ENCODE measurements at regions not wholly inside any gene's neighbourhood (a gene's known extent, or its start where the extent isn't known, plus 50 kb on each side); places are given as distances from the start of the nearest gene placed in this dataset.

GRCh38 chr3:105051972-105052371, 314.7 kb upstream of the ALCAM start:
- H3K36me3 Mint-ChIP-seq, result no peaks in the 10 kb centered on the region
- no peaks in the 10 kb centered on the region for H3K4me1 Mint-ChIP-seq
- H3K27me3 Mint-ChIP-seq, result no peaks in the 10 kb centered on the region
- CTCF ChIA-PET, result no interaction called here
- no peaks in the 10 kb centered on the region for H3K9me3 Mint-ChIP-seq
- no peak overlapping the region for H3K4me3 Mint-ChIP-seq
- H3K27ac Mint-ChIP-seq, result no peak overlapping the region
- no peak for DNase-seq

- no peak overlapping the region for H3K27ac Mint-ChIP-seq
- DNase-seq, result no peak
- H3K36me3 Mint-ChIP-seq, result no peaks in the 10 kb centered on the region
- CTCF ChIA-PET, result no interaction called here
- H3K4me1 Mint-ChIP-seq, result no peaks in the 10 kb centered on the region
- no peaks in the 10 kb centered on the region for H3K27me3 Mint-ChIP-seq
- H3K4me3 Mint-ChIP-seq, result no peak overlapping the region
- no peaks in the 10 kb centered on the region for H3K9me3 Mint-ChIP-seq
Measured at GRCh38 chr3:105062853-105063252, 303.9 kb upstream of the ALCAM start.

DNA sequence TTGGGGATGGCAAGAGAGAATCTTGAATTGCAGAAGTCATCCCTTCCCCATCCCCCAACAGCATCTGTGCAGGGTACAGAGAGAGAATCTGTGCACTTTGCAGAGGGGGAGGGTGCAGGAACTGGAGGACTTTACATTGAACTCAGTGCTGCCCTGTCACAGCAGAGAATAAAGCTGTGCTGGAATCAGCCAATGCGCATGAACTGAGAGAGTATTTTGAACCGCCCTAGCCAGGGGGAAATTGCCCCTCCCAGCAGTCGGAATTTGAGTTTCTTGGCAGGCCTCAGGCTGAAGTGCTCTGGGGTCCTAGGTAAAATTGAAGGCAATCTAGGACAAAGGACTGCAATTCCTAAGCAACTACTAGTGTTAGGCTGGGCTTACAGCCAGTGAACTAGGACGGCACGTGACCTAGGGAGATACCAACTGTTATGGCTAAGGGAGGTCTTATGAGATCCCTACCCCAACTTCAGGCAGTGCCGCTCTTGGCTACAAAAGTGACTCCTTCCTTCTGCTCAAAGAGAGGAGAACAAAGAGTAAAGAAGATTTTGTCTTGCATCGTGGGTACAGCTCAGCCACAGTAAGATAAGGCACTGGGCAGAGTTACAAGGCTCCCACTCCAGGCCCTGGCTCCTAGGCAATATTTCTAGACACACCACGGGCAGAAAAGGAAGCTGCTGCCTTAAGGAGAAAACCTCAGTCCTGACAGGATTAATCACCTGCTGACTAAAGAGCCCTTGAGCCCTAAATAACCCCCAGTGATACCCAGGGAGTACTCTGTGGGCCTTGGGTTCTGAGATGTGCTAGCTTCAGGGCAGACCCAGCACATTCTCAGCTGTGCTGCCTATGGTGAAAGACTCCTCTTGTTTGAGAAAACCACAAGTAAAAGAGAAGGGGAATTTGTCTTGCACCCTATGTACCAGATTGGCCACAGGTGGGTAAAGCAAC, 300.5 kb upstream of the ALCAM start:
- Mint-ChIP-seq H3K36me3 (no peaks in the 10 kb centered on the region), H3K4me3 (no peak overlapping the region), H3K9me3 (no peaks in the 10 kb centered on the region), H3K27me3 (no peaks in the 10 kb centered on the region), H3K4me1 (no peaks in the 10 kb centered on the region), H3K27ac (no peak overlapping the region)
- DNase-seq, result no peak
- CTCF ChIA-PET, result no interaction called here

DNA sequence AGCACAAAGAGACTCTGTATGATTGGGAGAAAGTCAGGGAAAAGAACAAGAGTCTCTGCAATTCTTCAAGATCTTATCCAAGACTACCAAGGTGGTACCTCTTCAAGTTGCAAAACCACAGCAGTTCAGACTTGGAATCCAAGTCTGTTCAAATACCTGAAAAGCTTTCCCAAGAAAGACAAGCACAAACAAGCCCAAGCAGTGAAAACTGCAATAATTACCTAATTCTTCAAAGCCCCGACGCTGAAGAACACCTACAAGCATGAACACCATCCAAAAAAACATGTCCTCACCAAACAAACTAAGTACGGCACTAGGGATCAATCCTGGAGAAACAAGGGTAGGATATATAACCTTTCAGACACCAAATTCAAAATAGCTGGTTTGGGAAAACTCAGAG, 299.3 kb upstream of the ALCAM start:
- CTCF ChIA-PET, result no interaction called here
- no peak overlapping the region for H3K4me3 Mint-ChIP-seq
- no peak overlapping the region for H3K27ac Mint-ChIP-seq
- no peak for DNase-seq
- H3K9me3 Mint-ChIP-seq, result no peaks in the 10 kb centered on the region
- no peaks in the 10 kb centered on the region for H3K4me1 Mint-ChIP-seq
- no peaks in the 10 kb centered on the region for H3K27me3 Mint-ChIP-seq
- no peaks in the 10 kb centered on the region for H3K36me3 Mint-ChIP-seq

GRCh38 chr3:105077060-105077822, 289.5 kb upstream of the ALCAM start:
- no peak for DNase-seq
- H3K4me1 Mint-ChIP-seq, result no peaks in the 10 kb centered on the region
- no peak overlapping the region for H3K4me3 Mint-ChIP-seq
- CTCF ChIA-PET, result no interaction called here
- no peak overlapping the region for H3K27ac Mint-ChIP-seq
- no peaks in the 10 kb centered on the region for H3K36me3 Mint-ChIP-seq
- H3K9me3 Mint-ChIP-seq, result no peaks in the 10 kb centered on the region
- H3K27me3 Mint-ChIP-seq, result no peaks in the 10 kb centered on the region

GRCh38 chr3:105083945-105084344, 282.8 kb upstream of the ALCAM start:
- DNase-seq, result no peak
- Mint-ChIP-seq H3K27ac (no peak overlapping the region), H3K4me3 (no peak overlapping the region), H3K36me3 (no peaks in the 10 kb centered on the region), H3K27me3 (no peaks in the 10 kb centered on the region), H3K9me3 (no peaks in the 10 kb centered on the region), H3K4me1 (no peaks in the 10 kb centered on the region)
- CTCF ChIA-PET, result no interaction called here

DNA sequence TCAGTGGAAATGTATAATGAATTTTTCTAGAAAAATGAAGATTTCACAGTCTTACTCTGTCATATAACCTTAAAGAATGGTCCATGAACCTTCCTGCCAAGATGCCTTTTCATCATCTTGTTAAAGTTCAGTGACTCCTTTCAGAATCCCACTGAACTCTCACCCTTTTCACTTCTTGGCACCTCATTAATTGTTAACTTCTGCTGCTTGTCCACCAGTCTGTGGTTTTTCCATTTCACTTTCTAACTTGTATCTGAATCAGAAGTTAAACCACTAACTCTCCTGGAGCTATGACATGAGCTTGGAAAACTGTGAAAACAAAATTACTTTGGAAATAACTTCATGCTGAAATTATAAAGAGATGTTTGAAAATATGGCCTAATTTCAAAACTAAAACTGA, 281.2 kb upstream of the ALCAM start:
- no peaks in the 10 kb centered on the region for H3K27me3 Mint-ChIP-seq
- H3K4me3 Mint-ChIP-seq, result no peak overlapping the region
- no peak overlapping the region for H3K27ac Mint-ChIP-seq
- H3K4me1 Mint-ChIP-seq, result no peaks in the 10 kb centered on the region
- H3K9me3 Mint-ChIP-seq, result no peaks in the 10 kb centered on the region
- DNase-seq, result no peak
- CTCF ChIA-PET, result no interaction called here
- no peaks in the 10 kb centered on the region for H3K36me3 Mint-ChIP-seq

DNA sequence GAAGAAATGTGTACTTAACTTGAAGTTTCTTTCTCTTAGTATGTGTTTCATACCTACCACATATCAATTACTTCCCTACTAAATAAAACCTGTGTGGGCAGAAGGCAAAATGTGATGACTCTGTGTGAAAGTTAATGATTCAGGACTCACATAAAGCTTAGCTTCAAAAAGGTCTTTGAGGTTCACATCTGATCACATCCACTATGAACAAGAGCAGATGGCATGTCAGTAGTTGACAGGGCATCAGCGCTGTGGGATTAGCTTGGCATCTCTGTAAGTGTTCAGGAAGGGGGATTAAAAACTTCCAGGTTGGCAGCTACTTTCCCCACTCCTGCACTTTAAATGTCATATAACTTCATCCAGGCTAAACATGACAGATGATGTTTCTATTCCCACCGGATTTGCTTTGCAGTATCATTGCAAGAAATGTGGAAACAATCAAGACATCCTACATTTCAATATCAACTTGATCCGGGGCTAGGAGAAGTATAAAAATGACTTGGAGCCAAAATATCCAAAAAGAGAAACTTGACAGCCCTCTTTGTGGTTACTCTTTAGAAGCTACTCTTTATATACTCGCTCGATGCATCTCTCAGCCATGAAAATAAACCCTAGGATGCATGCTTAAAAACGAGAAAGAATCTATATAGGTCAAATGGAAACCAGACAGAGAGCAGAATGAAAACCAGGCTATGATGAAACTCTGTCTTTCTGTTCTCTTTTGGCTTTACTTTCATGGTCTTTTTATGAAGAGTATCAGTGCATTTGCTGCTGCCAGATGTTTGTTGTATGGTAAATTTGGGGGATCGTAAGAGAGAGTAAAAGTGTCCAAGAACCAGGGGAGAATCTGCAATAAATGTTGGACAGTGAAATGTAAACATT, 273.1 kb upstream of the ALCAM start:
- Mint-ChIP-seq H3K36me3 (no peaks in the 10 kb centered on the region), H3K4me1 (no peaks in the 10 kb centered on the region), H3K9me3 (no peaks in the 10 kb centered on the region), H3K27me3 (no peaks in the 10 kb centered on the region), H3K4me3 (no peak overlapping the region), H3K27ac (no peak overlapping the region)
- no peak for DNase-seq
- CTCF ChIA-PET, result no interaction called here

DNA sequence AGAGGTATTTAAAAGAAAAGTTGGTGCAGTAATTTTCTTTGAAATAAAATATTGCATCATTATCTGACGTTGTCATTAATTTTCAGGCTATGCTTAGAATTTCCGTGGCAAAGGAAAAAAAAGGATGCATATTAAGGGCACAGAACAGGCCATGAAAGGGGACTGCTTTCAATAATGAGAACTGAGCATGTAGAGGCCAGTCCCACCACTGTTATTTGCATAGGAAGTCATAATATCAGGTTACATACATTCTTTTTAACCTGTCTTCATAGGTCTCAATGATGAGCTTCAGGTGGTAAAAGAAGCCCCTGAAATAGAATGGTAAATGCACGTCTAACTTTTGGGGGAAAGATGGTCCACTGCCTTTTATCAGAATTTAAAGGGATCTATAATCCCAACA, 272.1 kb upstream of the ALCAM start:
- H3K36me3 Mint-ChIP-seq, result no peaks in the 10 kb centered on the region
- H3K4me3 Mint-ChIP-seq, result no peak overlapping the region
- no peaks in the 10 kb centered on the region for H3K9me3 Mint-ChIP-seq
- H3K27me3 Mint-ChIP-seq, result no peaks in the 10 kb centered on the region
- no peak for DNase-seq
- H3K27ac Mint-ChIP-seq, result no peak overlapping the region
- no peaks in the 10 kb centered on the region for H3K4me1 Mint-ChIP-seq
- CTCF ChIA-PET, result no interaction called here

GRCh38 chr3:105096071-105096470, 270.6 kb upstream of the ALCAM start:
- H3K4me1 Mint-ChIP-seq, result no peaks in the 10 kb centered on the region
- CTCF ChIA-PET, result no interaction called here
- no peak overlapping the region for H3K4me3 Mint-ChIP-seq
- no peak overlapping the region for H3K27ac Mint-ChIP-seq
- no peak for DNase-seq
- H3K9me3 Mint-ChIP-seq, result no peaks in the 10 kb centered on the region
- no peaks in the 10 kb centered on the region for H3K36me3 Mint-ChIP-seq
- H3K27me3 Mint-ChIP-seq, result no peaks in the 10 kb centered on the region

DNA sequence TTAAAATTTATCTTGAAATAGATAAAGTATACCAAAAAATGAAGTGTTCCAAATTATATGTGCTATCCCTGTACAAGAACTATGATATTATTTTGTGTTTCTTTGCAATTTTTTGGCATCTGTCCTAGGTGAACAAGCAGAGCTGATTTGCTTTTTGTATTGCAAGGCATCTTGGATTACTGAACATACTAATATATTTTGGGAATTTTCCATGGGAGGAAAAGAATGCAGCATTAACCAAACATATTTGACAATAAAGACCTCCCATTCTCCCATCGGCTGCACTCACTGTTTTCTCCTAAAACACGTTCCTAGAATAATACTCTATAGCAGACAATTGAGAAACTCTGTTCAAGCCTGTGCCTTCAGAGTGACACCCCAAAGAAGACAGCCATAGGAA, 265.1 kb upstream of the ALCAM start:
- H3K9me3 Mint-ChIP-seq, result no peaks in the 10 kb centered on the region
- no peaks in the 10 kb centered on the region for H3K36me3 Mint-ChIP-seq
- no peak overlapping the region for H3K4me3 Mint-ChIP-seq
- no peaks in the 10 kb centered on the region for H3K27me3 Mint-ChIP-seq
- no peak for DNase-seq
- CTCF ChIA-PET, result no interaction called here
- H3K4me1 Mint-ChIP-seq, result no peaks in the 10 kb centered on the region
- H3K27ac Mint-ChIP-seq, result no peak overlapping the region

DNA sequence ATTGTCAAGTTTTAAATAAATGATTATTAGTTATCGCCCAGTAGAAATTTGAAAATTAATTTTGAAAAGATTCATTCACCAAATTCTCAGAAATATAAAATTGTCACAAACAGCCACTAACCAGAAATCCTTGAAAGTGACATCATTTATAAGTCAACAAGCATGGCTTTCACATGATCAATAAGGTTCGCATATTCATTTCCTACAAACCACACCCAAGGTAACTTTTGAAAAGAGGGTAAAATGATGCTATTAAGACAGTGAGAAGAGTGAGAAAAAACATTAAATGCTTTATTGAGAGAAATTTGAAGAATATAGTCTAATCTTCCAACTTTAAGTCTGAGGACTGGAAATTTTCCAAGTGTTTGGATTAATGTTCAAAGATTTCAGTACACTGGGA, 263.6 kb upstream of the ALCAM start:
- no peak for DNase-seq
- Mint-ChIP-seq H3K4me1 (no peaks in the 10 kb centered on the region), H3K27ac (no peak overlapping the region), H3K4me3 (no peak overlapping the region), H3K36me3 (no peaks in the 10 kb centered on the region), H3K9me3 (no peaks in the 10 kb centered on the region), H3K27me3 (no peaks in the 10 kb centered on the region)
- CTCF ChIA-PET, result no interaction called here

DNA sequence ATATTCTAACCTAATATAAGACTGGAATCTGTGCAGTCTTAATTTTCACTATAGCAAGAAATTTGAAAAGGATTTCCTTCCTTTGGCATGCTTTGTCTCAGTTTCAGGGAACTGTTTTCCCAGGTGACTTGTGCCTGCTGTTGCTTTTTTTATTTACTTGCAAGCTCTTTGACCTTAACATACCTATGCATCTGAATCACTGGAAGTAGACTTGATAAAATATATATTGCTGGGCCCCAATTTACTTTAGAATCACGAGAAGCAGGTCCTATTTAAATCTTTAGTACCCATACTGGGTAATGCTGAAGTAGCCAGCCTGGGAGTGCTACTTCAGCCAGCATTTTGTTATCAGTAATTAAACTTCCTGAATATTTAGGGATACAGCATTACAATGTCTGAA, 257.9 kb upstream of the ALCAM start:
- no peaks in the 10 kb centered on the region for H3K36me3 Mint-ChIP-seq
- no peaks in the 10 kb centered on the region for H3K4me1 Mint-ChIP-seq
- no peak overlapping the region for H3K4me3 Mint-ChIP-seq
- DNase-seq, result no peak
- H3K9me3 Mint-ChIP-seq, result peaks cover 20% of the 10 kb centered on the region
- no peaks in the 10 kb centered on the region for H3K27me3 Mint-ChIP-seq
- H3K27ac Mint-ChIP-seq, result no peak overlapping the region
- CTCF ChIA-PET, result no interaction called here

GRCh38 chr3:105118905-105119304, 247.8 kb upstream of the ALCAM start:
- CTCF ChIA-PET, result no interaction called here
- no peaks in the 10 kb centered on the region for H3K36me3 Mint-ChIP-seq
- DNase-seq, result no peak
- no peaks in the 10 kb centered on the region for H3K27me3 Mint-ChIP-seq
- H3K9me3 Mint-ChIP-seq, result peaks cover 6% of the 10 kb centered on the region
- no peak overlapping the region for H3K4me3 Mint-ChIP-seq
- H3K27ac Mint-ChIP-seq, result no peak overlapping the region
- no peaks in the 10 kb centered on the region for H3K4me1 Mint-ChIP-seq

All from activated naive CD4-positive, alpha-beta T cell treated with anti-CD3 and anti-CD28 coated beads, Interleukin-2, amount 10 ng/mL, durations not matched to agents 7 days and 5 days (primary cell).